HEK293 (cell line): ENCODE measurements at regions not wholly inside any gene's neighbourhood (a gene's known extent, or its start where the extent isn't known, plus 50 kb on each side); places are given as distances from the start of the nearest gene placed in this dataset.

ENCODE experiments used
- CTCF ChIP-seq: fragments of 450-650 bp; formaldehyde crosslinking; IDR thresholded peaks from 2 replicates; pipeline ENCODE4 v1.5.1; 2016; ENCODE audit warnings: missing biosample characterization, missing genetic modification characterization
- HOXD13 ChIP-seq: sonication (generic); formaldehyde crosslinking; IDR thresholded peaks from 2 replicates; pipeline ENCODE4 v1.8.0; 2022; ENCODE audit warnings: missing genetic modification reagents, borderline replicate concordance
- KLF16 ChIP-seq: fragments of 450-650 bp; formaldehyde crosslinking; IDR thresholded peaks from 2 replicates; pipeline ENCODE4 v1.5.1; 2017; ENCODE audit warnings: missing biosample characterization, missing genetic modification characterization
- PRDM4 ChIP-seq: fragments of 450-650 bp; formaldehyde crosslinking; IDR thresholded peaks from 2 replicates; pipeline ENCODE4 v1.5.1; 2017; ENCODE audit warnings: missing biosample characterization, missing genetic modification characterization
- YY1 ChIP-seq: fragments of 450-650 bp; formaldehyde crosslinking; IDR thresholded peaks from 2 replicates; pipeline ENCODE4 v1.5.1; 2018; ENCODE audit warnings: missing biosample characterization, missing genetic modification characterization
- ZBTB21 ChIP-seq: fragments of 450-650 bp; formaldehyde crosslinking; IDR thresholded peaks from 2 replicates; pipeline ENCODE4 v1.5.1; 2017; ENCODE audit warnings: missing biosample characterization, missing genetic modification characterization
- ZNF280C ChIP-seq: fragments of 450-650 bp; formaldehyde crosslinking; IDR thresholded peaks from 2 replicates; pipeline ENCODE4 v1.5.1; 2016; ENCODE audit warnings: missing biosample characterization, missing genetic modification characterization
- ZNF548 ChIP-seq: fragments of 450-650 bp; formaldehyde crosslinking; IDR thresholded peaks from 2 replicates; pipeline ENCODE4 v1.5.1; 2016; ENCODE audit warnings: missing biosample characterization, missing genetic modification characterization
- ZNF768 ChIP-seq: fragments of 450-650 bp; formaldehyde crosslinking; IDR thresholded peaks from 2 replicates; pipeline ENCODE4 v1.5.1; 2018; ENCODE audit warnings: missing biosample characterization, mild to moderate bottlenecking, missing genetic modification characterization

- TF ChIP-seq CTCF (tag by site-specific recombination) (no peak), KLF16 (tag by site-specific recombination) (no peak), ZNF768 (tag by site-specific recombination) (no peak), HOXD13 (CRISPR knock-in tag) (no peak), YY1 (tag by site-specific recombination) (no peak), ZNF280C (tag by site-specific recombination) (no peak), ZNF548 (tag by site-specific recombination) (no peak), PRDM4 (tag by site-specific recombination) (no peak), ZBTB21 (tag by site-specific recombination) (no peak)
Observed at GRCh38 chr5:7271435-7272084, 124.4 kb upstream of the ADCY2 start.
